ENCODE measurements at regions not wholly inside any gene's neighbourhood (a gene's known extent, or its start where the extent isn't known, plus 50 kb on each side); places are given as distances from the start of the nearest gene placed in this dataset.

DNA sequence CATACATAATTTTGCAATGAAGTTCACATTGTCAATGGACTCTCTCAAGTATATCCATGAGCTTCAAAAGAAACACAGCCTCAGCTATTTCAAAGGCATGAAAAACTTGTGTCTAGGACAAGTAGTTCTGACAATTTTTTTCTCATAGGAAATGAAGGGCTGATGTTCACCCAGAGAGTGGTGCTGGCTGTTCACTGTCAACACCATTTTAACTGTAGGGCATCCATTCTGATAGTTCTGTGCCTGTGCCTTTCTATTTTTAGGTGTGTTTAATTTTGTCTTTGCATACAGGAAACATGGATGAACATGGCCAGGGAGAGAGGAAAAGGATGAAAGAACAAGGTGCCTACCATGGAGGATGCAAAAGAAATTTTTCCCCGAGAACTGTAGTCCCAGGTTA is 135.3 kb upstream of the MAP9 start (continued):
- TF ChIP-seq, protein P1, sequence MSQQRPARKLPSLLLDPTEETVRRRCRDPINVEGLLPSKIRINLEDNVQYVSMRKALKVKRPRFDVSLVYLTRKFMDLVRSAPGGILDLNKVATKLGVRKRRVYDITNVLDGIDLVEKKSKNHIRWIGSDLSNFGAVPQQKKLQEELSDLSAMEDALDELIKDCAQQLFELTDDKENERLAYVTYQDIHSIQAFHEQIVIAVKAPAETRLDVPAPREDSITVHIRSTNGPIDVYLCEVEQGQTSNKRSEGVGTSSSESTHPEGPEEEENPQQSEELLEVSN (IDR thresholded peaks at IDR 0.05), result no peak
- TF ChIP-seq CHD2 (IDR thresholded peaks at IDR 0.05; ENCODE audit: low read length) (no peak), BCL11A (IDR thresholded peaks at IDR 0.05; ENCODE audit: low read depth in 2 of 2, low read length in 2 of 2) (no peak), ASH2L (IDR thresholded peaks at IDR 0.05; ENCODE audit: low read length) (no peak), CEBPB (IDR thresholded peaks at IDR 0.05; ENCODE audit: low read depth, low read length) (no peak), KDM1A (IDR thresholded peaks at IDR 0.05; ENCODE audit: borderline replicate concordance, low read length) (no peak)

Data from H1 (cell line).